KMS-11 (cell line): ENCODE measurements at regions not wholly inside any gene's neighbourhood (a gene's known extent, or its start where the extent isn't known, plus 50 kb on each side); places are given as distances from the start of the nearest gene placed in this dataset.

Experiments used
- H2AFZ ChIP-seq: fragments of 200-600 bp; sonication (generic); 2 replicates; pipeline ENCODE4 v1.6.1; 2016; ENCODE audit warnings: antibody characterized with exemption, mixed run types, low read depth
- H3K27ac ChIP-seq: fragments of 200-600 bp; sonication (generic); 2 replicates; pipeline ENCODE4 v1.6.1; 2016; ENCODE audit warnings: mild to moderate bottlenecking, mixed run types
- H3K27me3 ChIP-seq: fragments of 200-600 bp; sonication (generic); 2 replicates; pipeline ENCODE4 v1.6.1; 2017; ENCODE audit warnings: mild to moderate bottlenecking, low read depth, mixed run types, moderate library complexity; ENCODE audit not compliant: insufficient read depth
- H3K36me3 ChIP-seq: fragments of 200-600 bp; sonication (generic); 2 replicates; pipeline ENCODE4 v1.6.1; 2017; ENCODE audit warnings: mild to moderate bottlenecking, mixed run types; ENCODE audit not compliant: insufficient read depth
- H3K4me1 ChIP-seq: fragments of 200-600 bp; sonication (generic); 2 replicates; pipeline ENCODE4 v1.6.1; 2016; ENCODE audit warnings: mild to moderate bottlenecking, low read depth, mixed run types; ENCODE audit not compliant: poor library complexity, severe bottlenecking
- H3K4me2 ChIP-seq: fragments of 200-600 bp; sonication (generic); 2 replicates; pipeline ENCODE4 v1.7.0; 2016; ENCODE audit warnings: mild to moderate bottlenecking, mixed run types
- H3K4me3 ChIP-seq: fragments of 200-600 bp; sonication (generic); IDR thresholded peaks from 2 replicates; pipeline ENCODE4 v1.6.1; 2017; ENCODE audit warnings: low read depth, low read length, mixed read lengths; ENCODE audit not compliant: insufficient read depth
- H3K79me2 ChIP-seq: fragments of 200-600 bp; sonication (generic); 2 replicates; pipeline ENCODE4 v1.6.1; 2016; ENCODE audit warnings: low read depth, mixed run types; ENCODE audit not compliant: insufficient read depth
- H3K9ac ChIP-seq: fragments of 200-600 bp; sonication (generic); 2 replicates; pipeline ENCODE4 v1.6.1; 2016; ENCODE audit warnings: mild to moderate bottlenecking, mixed run types
- H4K20me1 ChIP-seq: fragments of 200-600 bp; sonication (generic); 2 replicates; pipeline ENCODE4 v1.6.1; 2016; ENCODE audit warnings: mild to moderate bottlenecking, mixed run types; ENCODE audit not compliant: insufficient read depth
- TF ChIP-seq, protein P1 (sequence below): fragments of 200-600 bp; sonication (generic); conservative IDR thresholded peaks from 2 replicates; pipeline ENCODE4 v1.6.1; 2017; ENCODE audit warnings: low read depth, mild to moderate bottlenecking, antibody characterized with exemption, low read length, moderate library complexity, mixed read lengths

- H3K27me3 ChIP-seq: no peaks in the 10 kb centered on the region
- no peaks in the 10 kb centered on the region for H3K36me3 ChIP-seq
Measured at GRCh38 chr13:77416666-77417212, 89.8 kb upstream of the MYCBP2 start.

DNA sequence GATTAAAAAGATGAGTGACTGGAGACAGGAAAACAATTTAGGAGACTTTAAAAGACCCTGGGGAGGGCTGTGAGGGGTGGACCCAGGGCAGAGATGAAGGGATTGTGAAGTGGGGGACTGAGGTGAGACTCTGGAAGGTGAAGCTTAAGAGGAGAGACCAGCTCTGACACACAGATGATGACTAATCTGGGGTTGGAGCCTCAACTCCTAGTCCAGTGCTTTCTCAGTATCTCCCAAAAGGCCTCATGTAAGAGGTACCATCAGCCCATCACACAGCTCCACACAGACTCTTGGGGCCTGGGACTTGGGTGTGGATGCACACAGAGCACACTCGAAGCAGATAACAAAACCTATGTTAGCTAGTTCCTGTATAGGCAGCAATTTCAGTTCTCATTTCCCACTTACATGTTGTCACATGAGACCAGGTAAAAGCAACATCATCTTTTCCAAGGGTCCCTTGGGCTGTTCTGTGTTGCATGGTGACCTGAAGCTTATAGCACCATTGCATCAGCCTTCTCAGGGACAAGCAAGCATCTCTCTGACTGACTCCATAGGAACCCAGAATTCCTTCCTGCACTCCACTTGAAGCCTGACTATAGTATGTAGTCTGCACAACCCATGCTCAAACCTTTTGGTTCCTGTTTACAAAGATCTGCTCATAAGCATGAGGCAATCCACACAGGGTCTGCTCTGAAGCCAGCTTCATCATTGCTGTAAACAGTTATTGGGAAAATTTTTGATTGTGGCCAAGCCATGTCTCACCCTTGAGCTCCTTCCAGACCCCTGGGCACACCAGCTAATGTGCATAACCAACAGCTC is 88.6 kb upstream of the MYCBP2 start:
- no peak overlapping the region for H3K4me2 ChIP-seq
- no peaks in the 10 kb centered on the region for H4K20me1 ChIP-seq
- H3K27ac ChIP-seq: no peak overlapping the region
- no peaks in the 10 kb centered on the region for H3K36me3 ChIP-seq
- TF ChIP-seq, protein P1, sequence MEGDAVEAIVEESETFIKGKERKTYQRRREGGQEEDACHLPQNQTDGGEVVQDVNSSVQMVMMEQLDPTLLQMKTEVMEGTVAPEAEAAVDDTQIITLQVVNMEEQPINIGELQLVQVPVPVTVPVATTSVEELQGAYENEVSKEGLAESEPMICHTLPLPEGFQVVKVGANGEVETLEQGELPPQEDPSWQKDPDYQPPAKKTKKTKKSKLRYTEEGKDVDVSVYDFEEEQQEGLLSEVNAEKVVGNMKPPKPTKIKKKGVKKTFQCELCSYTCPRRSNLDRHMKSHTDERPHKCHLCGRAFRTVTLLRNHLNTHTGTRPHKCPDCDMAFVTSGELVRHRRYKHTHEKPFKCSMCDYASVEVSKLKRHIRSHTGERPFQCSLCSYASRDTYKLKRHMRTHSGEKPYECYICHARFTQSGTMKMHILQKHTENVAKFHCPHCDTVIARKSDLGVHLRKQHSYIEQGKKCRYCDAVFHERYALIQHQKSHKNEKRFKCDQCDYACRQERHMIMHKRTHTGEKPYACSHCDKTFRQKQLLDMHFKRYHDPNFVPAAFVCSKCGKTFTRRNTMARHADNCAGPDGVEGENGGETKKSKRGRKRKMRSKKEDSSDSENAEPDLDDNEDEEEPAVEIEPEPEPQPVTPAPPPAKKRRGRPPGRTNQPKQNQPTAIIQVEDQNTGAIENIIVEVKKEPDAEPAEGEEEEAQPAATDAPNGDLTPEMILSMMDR: no peak
- H3K4me1 ChIP-seq: no peaks in the 10 kb centered on the region
- no peak overlapping the region for H2AFZ ChIP-seq
- H3K27me3 ChIP-seq: no peaks in the 10 kb centered on the region
- no peak overlapping the region for H3K9ac ChIP-seq
- no peak overlapping the region for H3K4me3 ChIP-seq
- H3K79me2 ChIP-seq: no peaks in the 10 kb centered on the region

More at GRCh38 chr13:77416666-77417212, 89.8 kb upstream of the MYCBP2 start:
- no peak overlapping the region for H3K4me3 ChIP-seq
- no peak overlapping the region for H2AFZ ChIP-seq
- no peak overlapping the region for H3K27ac ChIP-seq
- no peaks in the 10 kb centered on the region for H3K79me2 ChIP-seq
- TF ChIP-seq, protein P1: no peak
- no peaks in the 10 kb centered on the region for H4K20me1 ChIP-seq
- H3K9ac ChIP-seq: no peak overlapping the region
- H3K4me1 ChIP-seq: no peaks in the 10 kb centered on the region
- no peak overlapping the region for H3K4me2 ChIP-seq

GRCh38 chr13:77412860-77413259 is 86.0 kb upstream of the MYCBP2 start:
- H3K27ac ChIP-seq: no peak overlapping the region
- no peaks in the 10 kb centered on the region for H3K79me2 ChIP-seq
- no peaks in the 10 kb centered on the region for H3K27me3 ChIP-seq
- H3K4me2 ChIP-seq: no peak overlapping the region
- H4K20me1 ChIP-seq: no peaks in the 10 kb centered on the region
- no peaks in the 10 kb centered on the region for H3K4me1 ChIP-seq
- no peak overlapping the region for H2AFZ ChIP-seq
- no peaks in the 10 kb centered on the region for H3K36me3 ChIP-seq
- no peak overlapping the region for H3K4me3 ChIP-seq
- TF ChIP-seq, protein P1: no peak
- no peak overlapping the region for H3K9ac ChIP-seq

DNA sequence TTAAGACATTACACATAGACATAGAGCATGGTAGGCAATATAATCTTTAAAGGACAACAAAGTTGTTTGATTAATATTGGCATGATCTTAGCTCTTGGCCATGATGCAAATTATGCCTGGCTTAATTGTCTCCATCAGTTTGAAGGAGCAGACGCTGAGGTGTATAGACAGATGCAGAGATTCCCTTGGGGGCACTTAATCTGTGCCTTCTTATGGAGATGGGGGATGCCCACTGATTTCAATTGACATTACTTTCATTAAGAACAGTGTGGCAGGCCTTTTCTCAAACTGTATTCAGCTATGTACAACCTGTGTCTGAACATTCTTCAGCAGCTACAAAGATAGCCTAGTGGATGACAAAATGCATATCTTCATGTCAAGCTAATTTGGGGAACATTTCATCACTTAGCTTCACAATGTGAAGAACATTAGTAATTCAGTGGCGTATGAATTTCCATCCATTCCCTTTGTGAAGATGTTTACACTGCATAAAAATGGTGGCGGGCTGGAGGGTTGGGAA is 85.3 kb upstream of the MYCBP2 start:
- Histone ChIP-seq H3K36me3 (no peaks in the 10 kb centered on the region), H3K27me3 (no peaks in the 10 kb centered on the region), H3K9ac (no peak overlapping the region), H2AFZ (no peak overlapping the region), H3K4me2 (no peak overlapping the region), H4K20me1 (no peaks in the 10 kb centered on the region), H3K79me2 (no peaks in the 10 kb centered on the region), H3K4me1 (no peaks in the 10 kb centered on the region), H3K4me3 (no peak overlapping the region), H3K27ac (no peak overlapping the region)
- TF ChIP-seq, protein P1: no peak
